ENCODE measurements at regions not wholly inside any gene's neighbourhood (a gene's known extent, or its start where the extent isn't known, plus 50 kb on each side); places are given as distances from the start of the nearest gene placed in this dataset.
"Not testable (repeated sequence)": the region's sequence is repeated elsewhere in the genome, so short reads cannot be mapped to it uniquely, and the experiment has no call there.

GRCh38 chr6:33892581-33893346 is 89.0 kb upstream of the MLN start:
- DNase-seq, result no peak

- peak; percentile 35 for DNase-seq
These were observed 84.9 kb upstream of the MLN start for GRCh38 chr6:33888664-33889200.

- DNase-seq, result no peak
These were observed 84.4 kb upstream of the MLN start for GRCh38 chr6:33888183-33888582.

- DNase-seq, result no peak
These were observed 82.9 kb upstream of the MLN start for GRCh38 chr6:33886673-33887144.

GRCh38 chr6:33885132-33886057 is 81.6 kb upstream of the MLN start:
- no peak for DNase-seq

- DNase-seq, result not testable (repeated sequence)
These were observed 79.8 kb upstream of the MLN start for GRCh38 chr6:33883621-33884020.

GRCh38 chr6:33882154-33882553 is 78.4 kb upstream of the MLN start:
- peak; percentile 74 for DNase-seq

GRCh38 chr6:33880766-33881165 is 77.0 kb upstream of the MLN start:
- no peak for DNase-seq

- no peak for DNase-seq
These were observed 76.4 kb upstream of the MLN start for GRCh38 chr6:33880104-33880678.

- DNase-seq, result no peak
These were observed 74.8 kb upstream of the MLN start for GRCh38 chr6:33878562-33878961.

GRCh38 chr6:33877982-33878535 is 74.3 kb upstream of the MLN start:
- DNase-seq, result no peak

GRCh38 chr6:33875696-33876095 is 71.9 kb upstream of the MLN start:
- no peak for DNase-seq

- peak; percentile 62 for DNase-seq
These were observed 71.4 kb upstream of the MLN start for GRCh38 chr6:33875141-33875581.

GRCh38 chr6:33874136-33874760 is 70.4 kb upstream of the MLN start:
- no peak for DNase-seq

GRCh38 chr6:33872761-33873160 is 69.0 kb upstream of the MLN start:
- no peak for DNase-seq

- no peak for DNase-seq
These were observed 66.1 kb upstream of the MLN start for GRCh38 chr6:33869826-33870423.

GRCh38 chr6:33869121-33869520 is 65.3 kb upstream of the MLN start:
- no peak for DNase-seq

- no peak for DNase-seq
These were observed 64.3 kb upstream of the MLN start for GRCh38 chr6:33868141-33868540.

GRCh38 chr6:33865478-33866077 is 61.8 kb upstream of the MLN start:
- DNase-seq, result no peak

- DNase-seq, result no peak
These were observed 60.1 kb upstream of the MLN start for GRCh38 chr6:33863723-33864440.

- DNase-seq, result no peak
These were observed 59.3 kb upstream of the MLN start for GRCh38 chr6:33863084-33863483.
